ENCODE measurements at regions not wholly inside any gene's neighbourhood (a gene's known extent, or its start where the extent isn't known, plus 50 kb on each side); places are given as distances from the start of the nearest gene placed in this dataset.

GRCh38 chr6:153673225-153673624 is 365.8 kb upstream of the OPRM1 start:
- Histone ChIP-seq H3K56ac (replicated peaks; ENCODE audit: insufficient read length, low read depth, low read length) (no peak overlapping the region), H2BK5ac (ENCODE audit: low read depth, low read length) (no peak overlapping the region), H3K79me2 (ENCODE audit: control insufficient read depth in 1 of 2, insufficient read depth in 2 of 2, low read length in 2 of 2) (no peaks in the 10 kb centered on the region), H2AK5ac (ENCODE audit: low read depth, low read length) (no peak overlapping the region), H3K4me1 (replicated peaks in 1 of 4; ENCODE audit: control insufficient read depth in 3 of 4, insufficient read depth in 4 of 4, low read length in 3 of 4) (no peaks in the 10 kb centered on the region), H3K23me2 (ENCODE audit: low read depth, low read length) (no peaks in the 10 kb centered on the region), H3K27ac (ENCODE audit: low read depth, low read length) (no peak overlapping the region), H3K4me3 (ENCODE audit: extremely low read depth in 1 of 4, insufficient read depth in 2 of 4, low read depth in 3 of 4, low read length in 4 of 4) (no peak overlapping the region), H2BK120ac (replicated peaks; ENCODE audit: low read depth, low read length) (no peak overlapping the region), H3K4me2 (ENCODE audit: insufficient read depth in 1 of 2, low read depth in 2 of 2, low read length in 2 of 2) (no peak overlapping the region), H4K8ac (ENCODE audit: extremely low read depth, insufficient read depth, low read length) (no peak overlapping the region), H3K79me1 (ENCODE audit: low read depth, low read length) (no peaks in the 10 kb centered on the region), H2BK20ac (ENCODE audit: low read length) (no peak overlapping the region), H3K18ac (ENCODE audit: extremely low read depth, low read length) (no peak overlapping the region), H3K14ac (ENCODE audit: insufficient read length) (no peak overlapping the region), H2BK12ac (ENCODE audit: low read depth, low read length) (no peak overlapping the region), H3K36me3 (ENCODE audit: control insufficient read depth in 2 of 4, insufficient read depth in 4 of 4, low read length in 3 of 4) (no peaks in the 10 kb centered on the region), H2AFZ (ENCODE audit: low read length) (no peak overlapping the region), H3K9ac (replicated peaks in 1 of 4; ENCODE audit: extremely low read depth in 1 of 4, low read depth in 3 of 4, low read length in 3 of 4) (no peak overlapping the region), H2BK15ac (ENCODE audit: low read length) (no peak overlapping the region), H4K91ac (replicated peaks; ENCODE audit: insufficient read length, low read length) (no peak overlapping the region), H3K4ac (replicated peaks; ENCODE audit: insufficient read length, low read depth, low read length) (no peak overlapping the region), H3K9me3 (ENCODE audit: insufficient read depth in 2 of 2, low read depth in 1 of 2, low read length in 1 of 2) (no peaks in the 10 kb centered on the region), H4K5ac (ENCODE audit: insufficient read length, low read depth, low read length) (no peak overlapping the region), H3K23ac (ENCODE audit: insufficient read length) (no peak overlapping the region), H4K20me1 (replicated peaks in 1 of 2; ENCODE audit: control insufficient read depth in 1 of 2, insufficient read depth in 2 of 2, low read length in 2 of 2) (no peaks in the 10 kb centered on the region), H3K27me3 (replicated peaks in 1 of 4; ENCODE audit: control insufficient read depth in 3 of 4, extremely low read depth in 1 of 4, insufficient read depth in 3 of 4, low read length in 3 of 4) (no peaks in the 10 kb centered on the region)
- DNase-seq (ENCODE audit: low read depth in 1 of 2, low spot score in 2 of 2) (no peak), FAIRE-seq (no peak)
- 96% methylated on average over 2 of the region's 2 CpGs; no CpG with 5 or more reads in 1 of the 2 experiments for WGBS, 2 experiments (ENCODE audit: extremely low coverage in 1 of 2, insufficient coverage in 1 of 2, insufficient read length in 1 of 2, insufficient replicate concordance in 2 of 2, low coverage in 1 of 2, low lambda C conversion rate in 2 of 2, missing lambda C conversion rate in 1 of 2)
- TF ChIP-seq CEBPB (IDR thresholded peaks at IDR 0.05; ENCODE audit: low read depth, low read length) (0 out of 2 replicates have a peak, but pooled peaks have one; percentile 9), GTF2F1 (IDR thresholded peaks at IDR 0.05; ENCODE audit: borderline replicate concordance, low read depth, low read length) (no peak)
- CTCF ChIA-PET (ENCODE audit: partially characterized antibody): interaction anchor here (1.2 kb wide), 1 partner anchor 604 kb away, joined by 3 read pairs; no protein-coding TSS in a partner anchor
- POLR2A ChIA-PET (ENCODE audit: partially characterized antibody): no interaction called here
